ENCODE measurements at regions not wholly inside any gene's neighbourhood (a gene's known extent, or its start where the extent isn't known, plus 50 kb on each side); places are given as distances from the start of the nearest gene placed in this dataset.

GRCh38 chr7:94303695-94304094, 91.0 kb upstream of the COL1A2 start:
- DNase-seq (no peak), ATAC-seq (no peak)
- H3K36me3 ChIP-seq (ENCODE audit: control insufficient read depth, insufficient read depth, low read length): no peaks in the 10 kb centered on the region
- H3K9me3 ChIP-seq (ENCODE audit: control insufficient read depth, insufficient read depth, low read length): no peaks in the 10 kb centered on the region
- intact Hi-C loops (cut with micrococcal nuclease): no loop called here
- Mint-ChIP-seq H3K27me3 (ENCODE audit: low read depth in 2 of 2) (peaks cover 7 to 8% of the 10 kb centered on the region in 2 donors), H3K4me1 (no peaks in the 10 kb centered on the region), H3K9me3 (peaks cover 6 to 13% of the 10 kb centered on the region in 2 donors), H3K27ac (no peak overlapping the region), H3K36me3 (no peaks in the 10 kb centered on the region), H3K4me3 (no peak overlapping the region)
- H3K4me1 ChIP-seq (ENCODE audit: control insufficient read depth, insufficient read depth, low read length): no peaks in the 10 kb centered on the region
- no peak for TF ChIP-seq CTCF (IDR thresholded peaks at IDR 0.05)
- no peak overlapping the region for H3K27ac ChIP-seq (ENCODE audit: low read length)
- WGBS (ENCODE audit: insufficient coverage): 48% methylated on average over 4 of the region's 7 CpGs
- H3K27me3 ChIP-seq (ENCODE audit: control insufficient read depth, insufficient read depth, low read length): no peaks in the 10 kb centered on the region
- H3K4me3 ChIP-seq (ENCODE audit: low read length): no peak overlapping the region

GRCh38 chr7:94304878-94305277, 89.8 kb upstream of the COL1A2 start:
- Histone ChIP-seq H3K4me1 (ENCODE audit: control insufficient read depth, insufficient read depth, low read length) (no peaks in the 10 kb centered on the region), H3K27ac (ENCODE audit: low read length) (no peak overlapping the region), H3K9me3 (ENCODE audit: control insufficient read depth, insufficient read depth, low read length) (no peaks in the 10 kb centered on the region), H3K27me3 (ENCODE audit: control insufficient read depth, insufficient read depth, low read length) (no peaks in the 10 kb centered on the region), H3K4me3 (ENCODE audit: low read length) (no peak overlapping the region), H3K36me3 (ENCODE audit: control insufficient read depth, insufficient read depth, low read length) (no peaks in the 10 kb centered on the region)
- ATAC-seq: no peak
- Mint-ChIP-seq H3K27ac (no peak overlapping the region), H3K27me3 (ENCODE audit: low read depth in 2 of 2) (peaks cover 0 to 5% of the 10 kb centered on the region in 2 donors), H3K9me3 (peaks cover 8 to 18% of the 10 kb centered on the region in 2 donors), H3K36me3 (no peaks in the 10 kb centered on the region), H3K4me1 (no peaks in the 10 kb centered on the region), H3K4me3 (no peak overlapping the region)
- 78% methylated on average over 2 of the region's 2 CpGs for WGBS (ENCODE audit: insufficient coverage)
- no peak for DNase-seq
- intact Hi-C loops (cut with micrococcal nuclease): no loop called here
- TF ChIP-seq CTCF (IDR thresholded peaks at IDR 0.05): no peak

GRCh38 chr7:94305836-94306235, 88.9 kb upstream of the COL1A2 start:
- no peaks in the 10 kb centered on the region for H3K4me1 ChIP-seq (ENCODE audit: control insufficient read depth, insufficient read depth, low read length)
- H3K4me3 ChIP-seq (ENCODE audit: low read length): no peak overlapping the region
- H3K36me3 Mint-ChIP-seq: no peaks in the 10 kb centered on the region
- no peaks in the 10 kb centered on the region for H3K9me3 ChIP-seq (ENCODE audit: control insufficient read depth, insufficient read depth, low read length)
- no peak for DNase-seq
- no peak for ATAC-seq
- no peaks in the 10 kb centered on the region for H3K27me3 ChIP-seq (ENCODE audit: control insufficient read depth, insufficient read depth, low read length)
- H3K36me3 ChIP-seq (ENCODE audit: control insufficient read depth, insufficient read depth, low read length): no peaks in the 10 kb centered on the region
- intact Hi-C loops (cut with micrococcal nuclease): no loop called here
- H3K4me3 Mint-ChIP-seq: no peak overlapping the region
- peaks cover 0 to 5% of the 10 kb centered on the region in 2 donors for H3K27me3 Mint-ChIP-seq (ENCODE audit: low read depth in 2 of 2)
- H3K9me3 Mint-ChIP-seq: peaks cover 8 to 18% of the 10 kb centered on the region in 2 donors
- no peak overlapping the region for H3K27ac Mint-ChIP-seq
- no peak for TF ChIP-seq CTCF (IDR thresholded peaks at IDR 0.05)
- 83% methylated on average over 3 of the region's 3 CpGs for WGBS (ENCODE audit: insufficient coverage)
- H3K27ac ChIP-seq (ENCODE audit: low read length): no peak overlapping the region
- H3K4me1 Mint-ChIP-seq: no peaks in the 10 kb centered on the region

GRCh38 chr7:94307399-94308048, 87.2 kb upstream of the COL1A2 start:
- no peaks in the 10 kb centered on the region for H3K9me3 ChIP-seq (ENCODE audit: control insufficient read depth, insufficient read depth, low read length)
- H3K4me3 ChIP-seq (ENCODE audit: low read length): no peak overlapping the region
- Mint-ChIP-seq H3K4me1 (no peaks in the 10 kb centered on the region), H3K36me3 (no peaks in the 10 kb centered on the region), H3K27me3 (ENCODE audit: low read depth in 2 of 2) (peaks cover 0 to 5% of the 10 kb centered on the region in 2 donors), H3K9me3 (peaks cover 8 to 15% of the 10 kb centered on the region in 2 donors), H3K27ac (no peak overlapping the region), H3K4me3 (no peak overlapping the region)
- H3K36me3 ChIP-seq (ENCODE audit: control insufficient read depth, insufficient read depth, low read length): no peaks in the 10 kb centered on the region
- ATAC-seq: no peak
- no peak for TF ChIP-seq CTCF (IDR thresholded peaks at IDR 0.05)
- 87% methylated on average over 3 of the region's 4 CpGs for WGBS (ENCODE audit: insufficient coverage)
- H3K4me1 ChIP-seq (ENCODE audit: control insufficient read depth, insufficient read depth, low read length): no peaks in the 10 kb centered on the region
- H3K27ac ChIP-seq (ENCODE audit: low read length): no peak overlapping the region
- H3K27me3 ChIP-seq (ENCODE audit: control insufficient read depth, insufficient read depth, low read length): no peaks in the 10 kb centered on the region
- intact Hi-C loops (cut with micrococcal nuclease): no loop called here
- no peak for DNase-seq

All from natural killer cell (primary cell).